NCI-H345 (cell line): ENCODE measurements at regions not wholly inside any gene's neighbourhood (a gene's known extent, or its start where the extent isn't known, plus 50 kb on each side); places are given as distances from the start of the nearest gene placed in this dataset.
"Not testable (repeated sequence)": the region's sequence is repeated elsewhere in the genome, so short reads cannot be mapped to it uniquely, and the experiment has no call there.

ENCODE experiments used
- DNase-seq: peaks from one replicate; lab custom pipeline; 2025; lab: John Stamatoyannopoulos, UW

DNA sequence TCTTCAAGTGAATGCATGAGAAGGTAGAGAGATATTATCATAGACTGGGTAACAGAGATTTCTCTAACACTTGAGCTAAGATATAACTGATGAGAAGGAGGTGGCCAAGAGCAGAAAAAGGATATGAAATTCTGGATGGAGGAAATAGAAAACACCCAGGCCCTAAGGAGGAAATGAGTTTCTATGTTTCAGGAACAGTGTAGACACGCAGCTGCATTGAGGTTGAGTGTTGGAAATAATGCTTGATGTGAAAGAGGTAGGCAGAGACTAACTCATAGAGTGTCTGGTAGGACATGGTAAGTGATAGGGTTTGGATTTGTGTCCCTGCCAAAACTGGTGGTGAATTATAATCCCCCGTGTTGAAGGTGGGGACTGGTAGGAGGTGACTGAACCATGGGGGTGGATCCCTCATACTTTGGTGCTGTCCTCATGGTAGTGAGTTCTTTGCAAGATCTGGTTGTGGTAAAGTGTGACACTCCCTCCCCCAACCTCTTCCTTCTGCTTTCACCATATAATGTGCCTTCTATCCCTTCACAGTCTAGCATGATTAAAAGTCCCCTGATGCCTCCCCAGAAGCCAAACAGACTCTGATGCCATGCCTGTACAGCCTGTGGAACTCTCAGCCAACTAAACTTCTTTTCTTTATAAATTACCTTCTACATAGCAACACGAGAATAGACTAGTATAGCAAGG, 787.3 kb downstream of the EDEM1 start:
- no peak for DNase-seq

DNA sequence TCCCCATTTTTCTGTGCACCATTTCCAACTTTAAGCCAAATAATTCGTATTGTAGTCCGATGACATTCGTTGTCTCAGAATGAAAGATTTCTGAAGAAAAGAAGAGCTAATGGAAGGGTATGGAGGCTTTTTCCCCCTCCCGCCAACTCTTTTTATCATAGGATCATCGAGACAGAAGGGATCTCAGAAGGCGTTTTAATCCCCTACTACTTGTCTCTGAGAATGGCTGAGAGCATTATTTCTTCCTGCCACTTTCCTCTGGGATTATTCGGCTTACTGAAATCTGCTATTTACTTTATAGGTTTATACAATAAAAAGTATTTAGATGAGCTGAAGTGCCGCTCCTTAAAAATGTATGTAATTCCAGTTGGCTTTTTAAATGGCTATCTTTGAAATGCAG, 789.8 kb downstream of the EDEM1 start:
- DNase-seq, result no peak

DNA sequence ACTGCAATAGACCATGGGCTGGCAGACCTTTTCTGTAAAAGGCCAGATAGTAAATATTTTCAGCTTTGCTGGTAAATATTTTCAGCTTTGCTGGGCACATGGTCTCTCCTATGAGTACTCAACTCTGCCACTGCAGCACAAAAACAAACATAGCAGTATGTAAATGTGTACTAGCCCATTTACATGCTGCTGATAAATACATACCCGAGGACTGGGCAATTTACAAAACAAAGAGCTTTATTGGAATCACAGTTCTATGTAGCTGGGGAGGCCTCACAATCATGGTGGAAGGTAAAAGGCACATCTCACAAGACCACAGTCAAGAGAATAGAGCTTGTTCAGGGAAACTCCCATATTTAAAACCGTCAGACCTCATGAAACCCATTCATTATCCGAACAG, 793.0 kb downstream of the EDEM1 start:
- DNase-seq, result no peak

DNA sequence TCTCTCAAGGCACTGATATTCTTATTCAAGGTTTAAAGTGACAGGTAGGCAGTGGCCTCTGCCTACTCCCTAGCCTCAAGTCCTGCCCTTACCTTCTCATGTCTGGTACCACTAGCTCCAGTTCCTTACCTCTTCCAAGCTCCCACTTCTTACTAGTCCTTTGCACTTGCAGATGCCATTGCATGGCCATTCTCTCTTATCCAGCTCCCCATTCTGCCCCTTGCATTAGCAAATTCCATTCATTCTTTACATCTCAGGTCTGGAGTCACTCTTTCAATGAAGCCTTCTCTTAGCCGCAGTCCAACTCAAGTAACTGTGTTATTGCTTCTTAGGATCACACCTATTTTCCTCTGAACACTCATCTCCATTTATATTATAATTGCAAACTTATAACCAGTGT, 807.1 kb downstream of the EDEM1 start:
- DNase-seq, result no peak

DNA sequence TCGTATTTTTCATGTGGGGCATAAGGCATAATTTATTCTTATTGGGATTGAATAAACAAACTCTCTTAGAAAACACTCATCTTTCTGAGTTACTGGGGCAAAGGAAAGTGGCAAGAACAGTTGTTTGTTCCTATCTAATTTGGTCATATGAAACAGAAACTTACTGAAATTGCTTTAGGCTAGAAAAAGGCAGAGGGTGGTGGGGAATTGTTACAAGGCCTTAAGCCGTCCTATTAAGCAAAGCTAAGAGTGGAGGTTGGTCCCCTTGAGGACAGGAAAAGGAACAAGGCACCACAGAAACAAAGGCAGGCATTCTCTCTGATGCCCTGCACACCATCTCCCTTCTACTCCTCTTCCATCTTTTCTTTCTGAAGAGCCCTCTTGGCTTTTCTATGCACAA, 830.9 kb downstream of the EDEM1 start:
- DNase-seq, result no peak

DNA sequence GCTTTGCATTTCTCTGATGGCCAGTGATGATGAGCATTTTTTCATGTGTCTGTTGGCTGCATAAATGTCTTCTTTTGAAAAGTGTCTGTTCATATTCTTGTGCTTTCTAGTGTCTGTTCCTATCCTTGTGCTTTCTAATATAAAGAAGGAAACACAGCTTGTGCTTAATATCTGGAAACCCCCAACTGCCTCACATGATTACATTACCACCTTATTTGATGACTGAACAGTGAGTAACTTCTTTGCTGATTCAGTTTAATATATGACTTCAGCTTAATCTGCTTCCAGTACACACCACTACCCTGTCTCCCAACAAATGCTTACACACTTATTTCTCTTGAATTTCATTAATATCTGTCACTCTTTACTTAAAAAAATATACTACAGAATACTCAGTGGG, 835.1 kb downstream of the EDEM1 start:
- no peak for DNase-seq

DNA sequence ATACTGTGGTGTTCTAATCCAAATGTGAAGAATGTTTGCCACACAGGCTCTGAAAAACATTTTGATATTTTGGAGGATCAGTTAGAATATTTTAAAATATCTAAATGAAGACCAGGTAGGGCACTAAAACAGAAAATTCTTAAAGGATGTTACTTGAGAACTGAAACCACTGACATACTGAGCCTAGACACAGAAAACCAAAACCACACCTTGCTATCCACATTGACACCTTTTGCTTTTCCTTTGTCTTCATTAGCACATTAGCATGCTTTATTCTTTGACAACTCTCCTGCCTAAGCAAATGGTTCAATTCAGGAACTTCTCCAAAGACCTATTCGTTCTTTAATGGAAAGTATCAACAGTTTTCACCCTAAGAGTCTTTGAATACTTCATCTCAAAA, 835.9 kb upstream of the GRM7 start:
- DNase-seq, result no peak

DNA sequence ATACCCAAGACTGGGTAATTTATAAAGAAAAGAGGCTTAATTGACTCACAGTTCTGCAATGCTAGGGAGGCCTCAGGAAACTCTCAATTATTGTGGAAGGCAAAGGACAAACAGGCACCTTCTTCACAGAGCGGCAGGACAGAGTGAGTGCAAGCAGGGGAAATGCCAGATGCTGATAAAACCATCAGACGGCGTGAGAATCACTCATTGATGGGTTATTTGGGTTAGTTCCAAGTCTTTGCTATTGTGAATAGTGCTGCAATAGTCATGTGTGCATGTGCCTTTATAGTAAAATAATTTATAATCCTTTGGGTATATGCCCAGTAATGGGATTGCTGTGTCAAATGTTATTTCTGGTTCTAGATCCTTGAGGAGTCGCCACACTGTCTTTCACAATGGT, 830.3 kb upstream of the GRM7 start:
- DNase-seq, result not testable (repeated sequence)

DNA sequence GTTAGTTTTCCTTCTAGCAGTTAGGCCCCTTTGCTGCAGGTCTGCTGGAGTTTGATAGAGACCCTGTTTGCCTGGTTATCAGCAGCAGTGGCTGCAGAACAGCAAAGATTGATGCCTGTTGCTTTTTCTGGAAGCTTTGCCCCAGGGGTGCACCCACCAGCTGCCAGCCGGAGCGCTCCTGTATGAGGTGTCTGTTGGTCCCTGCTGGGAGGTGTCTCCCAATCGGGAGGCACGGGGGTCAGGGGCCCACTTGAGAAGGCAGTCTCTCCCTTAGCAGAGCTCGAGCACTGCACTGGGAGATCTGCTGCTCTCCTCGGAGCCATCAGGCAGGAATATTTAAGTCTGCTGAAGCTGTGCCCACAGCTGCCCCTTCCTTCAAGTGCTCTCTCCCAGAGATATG, 825.3 kb upstream of the GRM7 start:
- no peak for DNase-seq

DNA sequence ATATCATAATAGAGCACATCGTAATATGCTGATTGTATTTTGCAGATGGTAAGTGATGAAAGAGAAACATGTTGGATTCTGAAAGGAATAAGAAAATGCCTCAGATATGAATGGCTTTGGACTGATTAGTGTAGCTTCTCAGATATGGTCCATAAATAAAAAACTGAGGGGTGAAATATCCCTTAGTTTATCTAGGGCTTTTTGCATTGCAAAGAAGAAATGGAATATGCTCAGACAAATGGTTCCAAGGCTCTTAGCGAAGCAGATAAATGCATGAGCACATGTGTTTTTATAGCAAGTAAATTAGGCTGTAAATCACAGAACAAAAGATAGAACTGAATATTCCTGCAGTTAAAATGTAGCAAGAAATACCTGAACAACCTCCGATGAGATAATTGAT, 820.9 kb upstream of the GRM7 start:
- no peak for DNase-seq

DNA sequence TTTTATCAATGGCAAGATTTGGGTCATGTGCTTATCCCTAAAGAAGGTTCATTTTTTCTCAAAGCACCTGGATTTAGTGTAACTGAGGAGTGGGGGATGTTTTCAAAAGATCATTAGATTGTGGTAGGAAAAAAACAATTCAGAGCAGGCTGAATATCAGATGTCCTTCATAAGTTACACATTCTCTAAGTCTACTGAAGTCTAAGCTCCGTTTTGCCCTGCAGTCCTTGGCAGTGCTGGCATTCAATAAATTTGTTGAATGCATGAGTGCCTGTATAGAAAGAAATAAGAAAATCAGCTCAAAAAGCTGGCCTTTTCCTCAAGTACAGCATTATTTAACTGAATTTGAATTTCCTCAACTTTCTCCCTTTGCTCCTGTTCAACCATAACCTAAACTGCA, 819.0 kb upstream of the GRM7 start:
- DNase-seq, result no peak

DNA sequence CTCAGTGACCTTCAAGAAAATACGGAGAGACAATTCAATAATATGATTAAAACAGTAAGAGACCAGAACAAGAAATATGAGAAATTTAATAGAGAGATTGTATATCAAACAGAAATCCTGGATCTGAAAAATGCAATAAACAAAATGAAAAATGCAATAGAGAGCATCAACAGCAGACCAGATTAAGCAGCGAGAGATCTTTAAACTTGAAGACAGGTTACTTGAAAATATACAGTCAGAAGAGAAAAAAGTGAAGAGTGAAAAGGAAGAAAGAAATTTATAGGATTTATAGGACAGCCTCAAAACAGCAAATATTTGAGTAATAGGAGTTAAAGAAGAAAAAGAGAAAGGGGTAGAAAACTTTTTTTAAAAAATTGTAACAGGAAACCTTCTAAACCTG, 813.9 kb upstream of the GRM7 start:
- DNase-seq, result no peak

DNA sequence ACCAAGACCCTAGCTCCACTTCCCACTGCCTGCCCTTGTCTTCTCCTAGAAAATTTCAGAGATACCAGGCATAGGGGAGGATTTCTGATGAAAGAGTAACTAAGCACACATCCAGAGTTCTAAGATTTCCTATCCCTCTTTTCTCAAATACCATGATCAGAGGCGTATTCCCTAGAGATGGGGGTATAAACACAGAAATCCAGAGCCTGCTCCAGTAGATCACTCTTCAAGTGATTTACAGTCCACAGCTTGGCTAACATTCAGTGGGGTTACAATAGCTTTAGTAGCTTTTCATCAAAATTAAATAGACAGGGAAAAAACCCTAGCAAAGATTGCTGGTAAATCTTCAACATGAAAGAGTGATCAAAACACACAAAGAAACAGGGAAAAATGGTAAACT, 800.7 kb upstream of the GRM7 start:
- DNase-seq, result no peak

DNA sequence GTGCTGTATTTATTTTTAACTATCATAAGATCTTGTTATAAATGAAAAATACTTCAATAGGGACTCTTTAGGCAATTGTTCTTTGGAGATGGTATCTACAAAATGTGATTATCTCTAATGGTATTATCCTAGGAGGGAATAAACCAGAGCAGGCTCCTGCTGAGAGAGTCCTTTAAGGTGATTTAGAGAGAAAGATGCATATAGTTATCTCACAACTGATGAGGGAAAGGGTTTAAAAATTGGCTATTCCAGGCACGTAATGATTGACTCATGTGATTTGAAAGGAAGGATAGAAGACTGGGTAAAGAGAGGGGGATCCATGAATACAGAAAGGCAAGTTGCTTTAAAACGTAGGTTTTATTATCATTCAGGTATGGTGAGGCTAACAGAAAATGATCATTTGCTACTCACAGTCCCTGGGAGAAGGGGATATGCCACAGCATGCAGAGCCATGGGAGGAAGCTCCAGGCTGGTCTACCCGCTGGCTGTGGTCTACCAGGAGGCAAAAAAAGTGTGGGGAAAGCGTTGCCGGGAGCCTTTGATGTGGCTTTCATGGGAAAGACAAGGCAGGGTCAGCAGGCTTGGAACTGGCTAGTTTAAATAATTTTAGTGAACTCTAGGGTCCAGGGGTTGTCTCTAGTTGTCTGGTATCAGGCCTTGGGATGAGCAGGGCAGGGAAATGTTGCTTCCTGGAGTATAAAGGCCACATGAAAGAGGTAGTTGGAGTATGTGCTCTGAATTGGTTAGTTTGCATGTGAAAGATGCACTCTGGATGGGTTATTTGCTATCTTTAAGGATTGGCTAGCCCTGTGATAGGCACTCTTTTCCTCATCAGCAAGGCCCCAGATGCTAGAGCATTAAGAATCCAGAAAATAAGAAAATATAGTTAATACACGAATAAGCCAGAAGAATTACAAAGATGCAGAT, 798.4 kb upstream of the GRM7 start:
- no peak for DNase-seq

DNA sequence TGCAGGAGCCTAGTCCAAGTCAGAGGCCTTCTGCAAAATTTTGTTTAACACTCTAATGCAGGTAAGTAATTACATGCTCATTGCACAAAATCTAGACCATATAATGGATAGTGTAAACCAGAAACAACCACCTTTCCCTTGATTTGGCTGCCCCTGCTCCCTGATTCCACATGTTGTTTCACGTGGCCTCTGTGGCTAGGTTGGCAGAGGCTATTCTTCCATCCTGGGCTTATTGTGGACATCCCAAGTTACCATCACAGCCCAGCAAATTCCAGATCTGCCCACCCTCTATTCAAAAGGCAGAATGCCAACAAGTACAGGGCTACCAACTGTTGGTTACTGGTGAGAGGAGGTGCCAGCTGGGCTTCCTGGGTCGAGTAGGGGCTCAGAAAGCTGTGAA, 794.5 kb upstream of the GRM7 start:
- no peak for DNase-seq

DNA sequence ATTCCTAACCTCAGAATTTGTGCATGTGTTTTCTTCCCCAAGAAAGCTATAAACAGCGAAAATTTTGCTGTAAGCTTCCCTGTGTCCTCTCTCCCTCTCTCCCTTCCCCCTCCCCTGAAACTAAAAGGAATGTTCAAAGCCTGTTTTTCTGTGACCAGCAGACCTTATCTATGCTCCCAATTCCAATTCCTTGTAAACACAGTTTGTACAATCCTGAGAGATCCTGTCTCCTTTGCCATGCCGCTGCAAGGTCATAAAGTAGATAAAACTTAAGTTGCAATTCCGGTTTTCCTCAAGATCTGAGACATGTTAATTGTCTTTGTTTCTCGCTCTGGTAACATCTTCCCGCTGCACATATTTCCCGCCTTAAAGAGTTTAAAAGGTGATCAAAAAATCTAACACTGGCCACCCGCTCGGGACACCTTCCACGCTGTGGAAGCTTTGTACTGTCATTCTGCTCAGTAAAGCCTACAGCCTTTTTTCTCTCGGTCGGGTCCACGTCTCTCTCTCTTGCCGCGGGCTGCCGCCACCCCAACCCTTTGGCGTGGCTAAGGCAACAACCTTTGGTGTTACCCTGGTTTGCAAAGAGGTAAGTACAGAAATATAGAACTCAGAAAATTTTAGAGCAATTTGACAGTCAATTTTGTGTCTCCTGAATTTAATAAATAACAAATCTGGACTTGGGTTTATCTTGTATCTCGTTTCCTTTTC, 793.9 kb upstream of the GRM7 start:
- DNase-seq, result not testable (repeated sequence)

DNA sequence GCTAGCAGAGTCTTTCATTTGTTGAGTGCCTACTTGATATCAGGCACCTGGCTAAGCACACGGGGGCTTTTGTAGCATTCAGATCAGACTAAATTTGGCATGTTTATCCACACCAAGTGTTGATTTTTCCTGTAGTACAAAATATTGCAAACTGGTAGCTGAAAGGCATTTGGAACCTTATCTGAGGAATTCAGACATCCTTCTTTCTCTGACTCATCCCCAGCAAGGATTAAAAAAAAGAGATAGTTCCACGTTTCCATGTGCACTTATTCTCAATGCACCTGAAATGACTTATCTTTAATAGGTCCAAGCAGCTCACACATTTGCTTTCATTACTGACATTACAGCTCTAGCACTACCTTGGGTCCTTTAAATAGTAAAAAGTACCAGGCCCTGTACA, 786.0 kb upstream of the GRM7 start:
- DNase-seq, result no peak

DNA sequence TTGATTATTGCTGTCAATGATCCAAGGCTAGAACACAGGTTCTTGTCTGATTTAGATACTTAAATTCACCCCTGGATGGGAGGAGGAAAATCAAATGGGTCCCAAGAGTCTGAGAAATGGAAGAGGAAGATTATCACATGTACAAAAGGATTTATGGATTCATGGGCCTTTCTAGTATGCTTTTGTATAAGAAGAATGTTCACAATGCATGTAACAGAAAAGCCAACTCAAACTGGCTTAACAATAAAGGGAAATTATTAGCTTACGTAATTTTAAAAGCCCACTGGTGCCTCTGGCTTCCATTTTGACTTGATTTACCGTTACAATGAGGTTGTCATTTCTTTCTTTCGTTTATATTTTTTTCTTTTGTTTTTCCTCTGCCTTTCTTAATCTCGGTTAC, 782.5 kb upstream of the GRM7 start:
- DNase-seq, result no peak

DNA sequence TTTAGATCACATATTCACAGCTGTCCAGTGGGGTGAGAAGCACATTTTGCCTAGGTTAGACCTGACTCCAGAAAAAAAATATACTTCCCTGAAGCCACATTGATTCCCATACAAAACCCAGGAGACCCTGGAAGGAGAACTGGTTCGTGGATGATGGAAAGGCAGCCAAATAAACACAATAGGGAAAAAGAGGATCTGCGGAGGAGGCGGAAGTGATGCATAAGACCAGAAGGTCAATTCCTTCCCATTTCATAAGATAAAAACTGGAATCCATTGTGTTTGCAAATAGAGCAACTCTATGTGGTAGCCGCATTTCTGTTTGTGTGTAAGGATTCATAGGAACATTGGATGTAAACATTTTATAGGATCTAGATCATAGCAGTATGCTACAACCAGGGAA, 781.9 kb upstream of the GRM7 start:
- no peak for DNase-seq

DNA sequence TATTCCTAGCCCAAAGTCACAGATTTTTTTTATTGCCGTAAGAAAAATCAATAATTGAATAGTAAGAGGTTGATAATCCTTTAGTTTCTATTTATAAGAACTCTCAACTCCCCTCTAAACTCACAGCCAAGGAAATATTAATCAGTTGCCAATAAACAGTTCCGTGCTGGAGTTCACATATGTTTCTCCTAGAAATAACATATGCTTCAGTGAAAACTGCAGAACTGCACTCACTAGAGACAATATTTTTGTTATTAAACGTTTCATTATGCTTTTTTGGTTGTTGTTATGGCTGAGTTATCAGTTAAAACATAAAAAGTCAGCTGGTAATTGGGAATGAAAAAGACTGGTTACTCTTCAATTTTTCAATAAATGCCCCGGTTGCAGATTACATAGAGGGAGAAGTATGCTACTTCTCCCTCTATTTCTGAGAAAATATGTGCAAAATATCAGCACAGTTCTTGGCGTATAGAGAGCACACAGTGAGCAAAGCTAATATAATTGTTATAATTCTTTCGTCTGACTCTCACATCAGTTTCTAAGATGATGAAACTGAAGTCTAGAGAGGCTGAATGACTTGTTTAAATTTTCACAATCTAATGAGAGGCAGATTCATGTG, 781.2 kb upstream of the GRM7 start:
- DNase-seq, result no peak

DNA sequence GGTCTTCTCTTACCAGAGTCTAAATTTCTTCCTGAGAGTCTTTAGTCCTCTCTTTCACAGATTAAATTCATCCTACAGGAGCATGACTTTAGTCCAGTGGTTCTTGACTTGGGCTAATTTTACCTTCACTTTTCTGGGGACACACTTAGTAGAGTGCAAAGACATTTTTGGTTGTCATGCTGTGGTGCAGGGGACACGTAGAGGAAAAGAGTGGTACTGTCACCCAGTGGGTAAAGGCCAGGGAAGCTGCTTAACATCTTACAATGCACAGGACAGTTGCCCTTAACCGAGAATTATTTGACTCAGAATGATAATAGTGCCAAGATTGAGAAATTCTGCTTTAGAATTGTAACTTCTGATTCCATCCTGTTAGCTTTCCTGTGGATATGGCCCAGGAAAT, 772.5 kb upstream of the GRM7 start:
- DNase-seq, result no peak

DNA sequence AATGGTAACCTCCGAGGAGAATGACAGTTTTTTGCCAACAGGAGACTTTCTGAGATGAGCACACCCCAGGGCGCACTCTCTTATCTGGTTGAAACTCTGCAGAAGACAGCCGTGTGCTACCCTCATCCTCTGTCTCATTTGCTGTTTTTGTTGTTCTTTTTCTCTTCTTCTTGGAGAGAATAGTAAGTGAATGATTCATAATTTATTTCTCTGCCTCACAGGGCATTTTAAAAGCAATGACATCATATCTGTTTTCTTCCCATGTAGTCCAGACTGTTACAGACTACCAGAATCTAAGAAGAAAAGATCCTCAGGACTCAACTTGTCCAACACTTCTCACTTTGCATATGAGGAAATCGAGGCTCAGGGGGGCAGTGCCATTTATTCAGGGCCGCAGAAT, 771.1 kb upstream of the GRM7 start:
- DNase-seq, result no peak

DNA sequence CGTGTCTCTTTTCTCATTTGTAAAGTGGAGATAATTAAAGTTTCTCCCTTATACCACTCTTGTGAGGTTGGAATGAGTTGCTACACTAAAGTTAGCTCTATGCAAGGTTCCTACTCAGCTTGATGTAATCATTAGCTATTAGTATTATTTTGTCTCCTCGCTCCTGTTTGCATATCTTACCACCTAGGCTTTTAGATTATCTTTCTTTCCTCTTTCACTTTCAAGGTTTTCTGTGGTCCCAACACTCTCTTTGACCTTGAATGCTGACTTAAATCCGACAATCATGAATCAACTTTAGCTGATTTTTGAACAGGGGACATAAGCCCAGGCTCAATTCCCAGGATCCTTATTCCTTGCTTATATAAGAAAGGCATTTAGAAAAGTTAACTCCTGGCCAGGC, 769.7 kb upstream of the GRM7 start:
- no peak for DNase-seq
